Kidney (tissue), 13 donors: ENCODE measurements at regions not wholly inside any gene's neighbourhood (a gene's known extent, or its start where the extent isn't known, plus 50 kb on each side); places are given as distances from the start of the nearest gene placed in this dataset.

Source experiments
- DNase-seq, 5 donors: peaks; one replicate each; pipeline ENCODE4 v3.0.0-alpha.2; 2013 to 2020
- FAIRE-seq: peaks from 2 replicates; lab custom pipeline; 2012; peaks lifted over from hg19 to GRCh38; lab: Jason Lieb, UNC
- H3K27ac ChIP-seq, 2 donors: one replicate each; pipeline ENCODE4 v1.7.0; 2013; ENCODE audit warnings: low read depth in 2 of 2, low read length in 2 of 2, inconsistent platforms in 1 of 2
- H3K27me3 ChIP-seq: one replicate; pipeline ENCODE4 v1.7.1; 2013; ENCODE audit warnings: low read length, inconsistent platforms; ENCODE audit not compliant: control insufficient read depth, insufficient read depth
- H3K36me3 ChIP-seq, 3 donors: one replicate each; pipeline versions ENCODE4 v1.7.0 to v1.7.1; 2013; ENCODE audit warnings: low read length in 3 of 3, control low read depth in 1 of 3, inconsistent platforms in 1 of 3; ENCODE audit not compliant: insufficient read depth in 3 of 3, control insufficient read depth in 2 of 3
- H3K4me1 ChIP-seq, 3 donors: one replicate each; pipeline versions ENCODE4 v1.7.0 to v1.7.1; 2013; ENCODE audit warnings: low read length in 3 of 3, inconsistent platforms in 1 of 3, low read depth in 1 of 3; ENCODE audit not compliant: control insufficient read depth in 2 of 3, insufficient read depth in 2 of 3
- H3K4me3 ChIP-seq, 3 donors: one replicate each; pipeline versions ENCODE4 v1.7.0 to v1.8.1; 2013; ENCODE audit warnings: low read length in 3 of 3, control low read depth in 1 of 3, inconsistent platforms in 1 of 3
- H3K9ac ChIP-seq, 3 donors: one replicate each; pipeline versions ENCODE4 v1.7.0 to v1.7.1; 2013; ENCODE audit warnings: low read length in 3 of 3, control low read depth in 1 of 3, inconsistent platforms in 1 of 3
- H3K9me3 ChIP-seq, 3 donors: one replicate each; pipeline versions ENCODE4 v1.7.0 to v1.7.1; 2013; ENCODE audit warnings: low read length in 3 of 3, control low read depth in 1 of 3, inconsistent platforms in 1 of 3; ENCODE audit not compliant: control insufficient read depth in 2 of 3, insufficient read depth in 1 of 3
- CTCF ChIP-seq: IDR thresholded peaks from 3 replicates; pipeline ENCODE4 v1.5.1; 2012; ENCODE audit warnings: mild to moderate bottlenecking, moderate library complexity, borderline replicate concordance; ENCODE audit not compliant: insufficient read depth; ENCODE audit errors: extremely low read depth
- intact Hi-C: fragments of 100-400 bp; cut with DNase I; formaldehyde crosslinking; loops from one replicate; pipeline ENCODE4 v1.11.1; 2022
- donor health status: control.
- donor health status: control.
- donor health status: control.
- donor health status: control.
- donor health status: control.
- donor health status: DM: yes; HTN: yes; CAD: no.
- donor health status: Normal renal cell carcinoma (clear cell type).

- FAIRE-seq = no peak
- no peak for DNase-seq
- H3K4me3 ChIP-seq = no peak overlapping the region
- no peaks in the 10 kb centered on the region for H3K4me1 ChIP-seq
- H3K9ac ChIP-seq = no peak overlapping the region
- intact Hi-C loops = no loop called here
- TF ChIP-seq CTCF = no peak
- no peaks in the 10 kb centered on the region for H3K36me3 ChIP-seq
- no peaks in the 10 kb centered on the region for H3K9me3 ChIP-seq
- no peak overlapping the region for H3K27ac ChIP-seq
- H3K27me3 ChIP-seq = no peaks in the 10 kb centered on the region
Observed at GRCh38 chrX:28223991-28224390, 242.7 kb upstream of the DCAF8L1 start.

DNA sequence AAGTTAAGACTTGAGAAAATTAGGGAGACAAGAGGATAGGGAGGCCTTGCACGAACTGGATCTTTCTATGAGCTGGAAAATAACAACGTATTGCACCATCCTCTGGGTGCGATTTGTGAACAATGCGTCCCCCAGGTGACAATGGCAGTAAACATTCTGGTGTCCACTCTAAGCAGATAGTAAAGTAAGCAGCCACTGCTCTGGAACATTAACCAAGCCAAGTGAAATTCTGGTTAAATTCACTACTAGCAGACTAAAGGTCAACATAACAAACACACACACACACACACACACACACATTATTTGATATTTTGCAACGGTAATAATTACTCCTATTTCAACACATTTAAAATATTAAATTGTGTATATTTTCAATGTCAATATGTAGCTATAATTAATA is 242.2 kb upstream of the DCAF8L1 start:
- DNase-seq (no peak), FAIRE-seq (no peak)
- Histone ChIP-seq H3K9ac (no peak overlapping the region), H3K4me3 (no peak overlapping the region), H3K27me3 (no peaks in the 10 kb centered on the region), H3K4me1 (no peaks in the 10 kb centered on the region), H3K9me3 (no peaks in the 10 kb centered on the region), H3K27ac (no peak overlapping the region), H3K36me3 (no peaks in the 10 kb centered on the region)
- intact Hi-C loops = no loop called here
- TF ChIP-seq CTCF = no peak

DNA sequence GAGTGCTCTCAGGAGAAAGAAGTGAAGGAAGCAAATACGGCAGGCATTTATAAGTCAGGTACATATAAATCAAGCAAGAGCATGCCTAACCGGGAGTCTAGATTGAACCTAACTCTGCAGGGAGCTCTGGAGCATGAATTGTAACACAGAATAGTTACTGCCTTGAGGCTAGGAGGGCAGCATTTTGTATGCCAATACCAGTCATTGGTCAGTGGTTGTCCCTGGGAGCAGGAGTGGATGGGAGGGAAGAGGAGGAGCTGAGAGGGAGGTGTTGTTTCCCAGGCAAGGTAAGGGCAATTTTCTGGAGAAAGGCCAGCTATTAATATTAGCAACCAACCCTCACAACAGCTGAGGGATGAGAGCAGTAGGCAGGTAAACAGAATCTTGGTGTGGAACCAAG is 224.7 kb upstream of the DCAF8L1 start:
- no peaks in the 10 kb centered on the region for H3K36me3 ChIP-seq
- FAIRE-seq (no peak), DNase-seq (no peak)
- H3K27me3 ChIP-seq = no peaks in the 10 kb centered on the region
- intact Hi-C loops = no loop called here
- no peak for TF ChIP-seq CTCF
- no peak overlapping the region for H3K27ac ChIP-seq
- no peak overlapping the region for H3K4me3 ChIP-seq
- no peaks in the 10 kb centered on the region for H3K9me3 ChIP-seq
- H3K9ac ChIP-seq = no peak overlapping the region
- no peaks in the 10 kb centered on the region for H3K4me1 ChIP-seq

- Histone ChIP-seq H3K9ac (no peak overlapping the region), H3K27ac (no peak overlapping the region), H3K4me1 (no peaks in the 10 kb centered on the region), H3K4me3 (no peak overlapping the region), H3K36me3 (no peaks in the 10 kb centered on the region), H3K9me3 (no peaks in the 10 kb centered on the region), H3K27me3 (no peaks in the 10 kb centered on the region)
- TF ChIP-seq CTCF = no peak
- FAIRE-seq = no peak
- intact Hi-C loops = no loop called here
- DNase-seq = no peak
Observed at GRCh38 chrX:28205126-28205525, 223.9 kb upstream of the DCAF8L1 start.
